ENCODE measurements at regions not wholly inside any gene's neighbourhood (a gene's known extent, or its start where the extent isn't known, plus 50 kb on each side); places are given as distances from the start of the nearest gene placed in this dataset.

DNA sequence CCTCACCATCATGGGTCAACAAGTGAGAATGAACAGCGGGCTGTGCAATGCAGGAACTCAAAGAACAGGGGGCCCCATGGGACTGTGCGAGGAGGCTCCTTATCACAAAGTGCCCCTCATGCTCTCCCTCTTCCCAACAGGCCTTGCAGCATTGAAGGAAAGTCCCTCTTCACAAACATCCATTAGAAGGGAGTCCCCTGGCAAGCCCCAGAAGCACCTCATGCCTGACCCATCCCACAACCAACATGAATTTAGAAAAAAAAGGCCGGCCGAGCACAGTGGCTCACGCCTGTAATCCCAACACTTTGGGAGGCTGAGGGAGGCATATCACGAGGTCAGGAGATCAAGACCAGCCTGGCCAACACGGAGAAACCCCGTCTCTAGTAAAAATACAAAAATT is 122.6 kb upstream of the FSTL4 start:
- no peaks in the 10 kb centered on the region for H3K36me3 ChIP-seq (replicated peaks; ENCODE audit: low read depth, low read length)
- no peak overlapping the region for H3K4me3 ChIP-seq (ENCODE audit: low read length)
- H3K9ac ChIP-seq (ENCODE audit: low read length), result no peak overlapping the region
- no peaks in the 10 kb centered on the region for H3K27me3 ChIP-seq (ENCODE audit: low read depth, low read length)
- no peaks in the 10 kb centered on the region for H3K79me2 ChIP-seq (ENCODE audit: low read length)
- H3K9me3 ChIP-seq (ENCODE audit: insufficient read depth, low read length), result no peaks in the 10 kb centered on the region
- H2AFZ ChIP-seq (ENCODE audit: low read depth, low read length), result no peak overlapping the region
- no peaks in the 10 kb centered on the region for H3K4me1 ChIP-seq (ENCODE audit: low read length)
- TF ChIP-seq, protein P1, sequence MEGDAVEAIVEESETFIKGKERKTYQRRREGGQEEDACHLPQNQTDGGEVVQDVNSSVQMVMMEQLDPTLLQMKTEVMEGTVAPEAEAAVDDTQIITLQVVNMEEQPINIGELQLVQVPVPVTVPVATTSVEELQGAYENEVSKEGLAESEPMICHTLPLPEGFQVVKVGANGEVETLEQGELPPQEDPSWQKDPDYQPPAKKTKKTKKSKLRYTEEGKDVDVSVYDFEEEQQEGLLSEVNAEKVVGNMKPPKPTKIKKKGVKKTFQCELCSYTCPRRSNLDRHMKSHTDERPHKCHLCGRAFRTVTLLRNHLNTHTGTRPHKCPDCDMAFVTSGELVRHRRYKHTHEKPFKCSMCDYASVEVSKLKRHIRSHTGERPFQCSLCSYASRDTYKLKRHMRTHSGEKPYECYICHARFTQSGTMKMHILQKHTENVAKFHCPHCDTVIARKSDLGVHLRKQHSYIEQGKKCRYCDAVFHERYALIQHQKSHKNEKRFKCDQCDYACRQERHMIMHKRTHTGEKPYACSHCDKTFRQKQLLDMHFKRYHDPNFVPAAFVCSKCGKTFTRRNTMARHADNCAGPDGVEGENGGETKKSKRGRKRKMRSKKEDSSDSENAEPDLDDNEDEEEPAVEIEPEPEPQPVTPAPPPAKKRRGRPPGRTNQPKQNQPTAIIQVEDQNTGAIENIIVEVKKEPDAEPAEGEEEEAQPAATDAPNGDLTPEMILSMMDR (IDR thresholded peaks at IDR 0.05; ENCODE audit: low read depth, low read length), result no peak
- no peak for TF ChIP-seq EZH2phosphoT487 (IDR thresholded peaks at IDR 0.05; ENCODE audit: low read depth)
- H4K20me1 ChIP-seq (ENCODE audit: insufficient read depth, low read length), result no peaks in the 10 kb centered on the region
- H3K4me2 ChIP-seq (ENCODE audit: low read length), result no peak overlapping the region
- no peak overlapping the region for H3K27ac ChIP-seq (ENCODE audit: low read length)

DNA sequence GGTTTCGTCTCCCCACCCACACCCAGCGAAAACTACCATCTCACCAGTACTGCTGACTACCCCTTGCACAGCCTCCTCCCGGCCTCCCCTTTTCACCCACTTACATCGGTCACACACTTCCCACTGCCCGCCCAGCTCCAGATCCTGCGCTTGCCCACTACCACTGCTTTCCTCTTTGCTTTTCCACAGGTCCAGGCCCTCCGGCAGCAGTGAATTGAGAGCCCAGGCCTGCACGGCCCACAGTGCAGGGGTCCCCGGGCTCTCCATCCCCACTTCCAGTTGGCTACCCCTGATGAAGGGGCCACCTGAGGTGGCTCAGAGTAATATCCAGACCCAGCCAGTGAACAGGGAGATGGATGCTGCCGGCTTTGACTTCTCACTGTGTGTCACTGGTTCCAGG is 120.2 kb upstream of the FSTL4 start:
- peaks cover 2% of the 10 kb centered on the region; the same call in 1 of the 2 replicates for H3K4me1 ChIP-seq (ENCODE audit: low read length)
- H2AFZ ChIP-seq (ENCODE audit: low read depth, low read length), result no peak overlapping the region
- no peaks in the 10 kb centered on the region for H3K9me3 ChIP-seq (ENCODE audit: insufficient read depth, low read length)
- H3K79me2 ChIP-seq (ENCODE audit: low read length), result no peaks in the 10 kb centered on the region
- no peaks in the 10 kb centered on the region for H3K36me3 ChIP-seq (replicated peaks; ENCODE audit: low read depth, low read length)
- no peak overlapping the region for H3K4me2 ChIP-seq (ENCODE audit: low read length)
- H3K27me3 ChIP-seq (ENCODE audit: low read depth, low read length), result no peaks in the 10 kb centered on the region
- H3K27ac ChIP-seq (ENCODE audit: low read length), result no peak overlapping the region
- no peaks in the 10 kb centered on the region for H4K20me1 ChIP-seq (ENCODE audit: insufficient read depth, low read length)
- TF ChIP-seq EZH2phosphoT487 (IDR thresholded peaks at IDR 0.05; ENCODE audit: low read depth), result no peak
- TF ChIP-seq, protein P1 (IDR thresholded peaks at IDR 0.05; ENCODE audit: low read depth, low read length), result no peak
- H3K4me3 ChIP-seq (ENCODE audit: low read length), result no peak overlapping the region
- no peak overlapping the region for H3K9ac ChIP-seq (ENCODE audit: low read length)

DNA sequence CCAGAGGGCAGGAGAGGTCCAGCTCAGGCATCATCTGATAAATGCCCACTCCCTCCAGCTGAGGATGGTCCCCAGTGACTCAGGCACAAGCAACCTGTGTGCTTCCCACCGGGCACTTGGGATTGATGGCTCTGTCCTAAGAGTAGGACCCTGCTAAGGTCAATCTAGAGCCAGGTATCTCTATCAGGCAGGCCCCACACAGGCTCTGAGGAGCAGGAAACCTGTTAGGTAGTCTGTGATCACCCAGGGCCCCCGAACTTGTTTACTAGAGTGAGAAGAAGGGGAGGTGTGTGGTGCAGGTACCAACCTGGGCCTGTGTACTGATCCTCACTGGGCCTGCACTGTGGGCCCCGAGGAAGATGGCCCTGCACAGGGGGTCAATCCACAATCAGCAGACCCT is 119.6 kb upstream of the FSTL4 start:
- no peaks in the 10 kb centered on the region for H3K36me3 ChIP-seq (replicated peaks; ENCODE audit: low read depth, low read length)
- H3K27ac ChIP-seq (ENCODE audit: low read length), result no peak overlapping the region
- H3K9ac ChIP-seq (ENCODE audit: low read length), result no peak overlapping the region
- H3K4me2 ChIP-seq (ENCODE audit: low read length), result no peak overlapping the region
- no peaks in the 10 kb centered on the region for H3K9me3 ChIP-seq (ENCODE audit: insufficient read depth, low read length)
- no peaks in the 10 kb centered on the region for H3K27me3 ChIP-seq (ENCODE audit: low read depth, low read length)
- H3K4me3 ChIP-seq (ENCODE audit: low read length), result no peak overlapping the region
- H3K4me1 ChIP-seq (ENCODE audit: low read length), result peaks cover 4% of the 10 kb centered on the region; the same call in 1 of the 2 replicates
- H3K79me2 ChIP-seq (ENCODE audit: low read length), result no peaks in the 10 kb centered on the region
- no peak overlapping the region for H2AFZ ChIP-seq (ENCODE audit: low read depth, low read length)
- H4K20me1 ChIP-seq (ENCODE audit: insufficient read depth, low read length), result no peaks in the 10 kb centered on the region
- TF ChIP-seq EZH2phosphoT487 (IDR thresholded peaks at IDR 0.05; ENCODE audit: low read depth), result no peak
- TF ChIP-seq, protein P1 (IDR thresholded peaks at IDR 0.05; ENCODE audit: low read depth, low read length), result no peak

DNA sequence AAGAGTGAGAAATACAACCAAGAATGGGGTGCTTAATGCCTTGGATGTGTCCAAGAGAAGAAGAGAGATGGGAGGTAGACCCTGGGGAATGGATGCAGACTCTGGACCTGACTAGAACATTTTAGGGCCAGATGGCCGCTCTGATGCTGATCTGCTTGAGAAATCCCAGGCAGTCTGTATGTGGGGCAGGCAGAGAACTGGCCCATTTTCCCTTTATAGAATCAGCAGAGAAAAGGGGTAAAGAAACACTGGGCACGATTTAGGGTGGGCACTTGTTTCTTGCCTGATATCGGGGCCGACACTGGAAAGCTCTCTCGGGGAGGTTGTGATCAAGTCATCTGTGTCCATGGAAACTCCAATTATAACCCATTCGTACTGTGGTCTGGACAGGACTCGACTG is 118.5 kb upstream of the FSTL4 start:
- Histone ChIP-seq H2AFZ (ENCODE audit: low read depth, low read length) (no peak overlapping the region), H4K20me1 (ENCODE audit: insufficient read depth, low read length) (no peaks in the 10 kb centered on the region), H3K4me1 (ENCODE audit: low read length) (peaks cover 4% of the 10 kb centered on the region; the same call in 1 of the 2 replicates), H3K27me3 (ENCODE audit: low read depth, low read length) (no peaks in the 10 kb centered on the region; the same call in 1 of the 2 replicates), H3K79me2 (ENCODE audit: low read length) (no peaks in the 10 kb centered on the region), H3K4me3 (ENCODE audit: low read length) (no peak overlapping the region), H3K4me2 (ENCODE audit: low read length) (no peak overlapping the region), H3K36me3 (replicated peaks; ENCODE audit: low read depth, low read length) (no peaks in the 10 kb centered on the region), H3K9ac (ENCODE audit: low read length) (no peak overlapping the region), H3K9me3 (ENCODE audit: insufficient read depth, low read length) (no peaks in the 10 kb centered on the region), H3K27ac (ENCODE audit: low read length) (no peak overlapping the region)
- TF ChIP-seq, protein P1 (IDR thresholded peaks at IDR 0.05; ENCODE audit: low read depth, low read length), result no peak
- no peak for TF ChIP-seq EZH2phosphoT487 (IDR thresholded peaks at IDR 0.05; ENCODE audit: low read depth)

Measured in OCI-LY3 (cell line).